ENCODE measurements at regions not wholly inside any gene's neighbourhood (a gene's known extent, or its start where the extent isn't known, plus 50 kb on each side); places are given as distances from the start of the nearest gene placed in this dataset.
"Not testable (repeated sequence)": the region's sequence is repeated elsewhere in the genome, so short reads cannot be mapped to it uniquely, and the experiment has no call there.

- DNase-seq, result no peak
Measured at GRCh38 chr1:60791226-60791625, 291.1 kb upstream of the NFIA start.

GRCh38 chr1:60773099-60773498 lies 309.3 kb upstream of the NFIA start:
- DNase-seq, result not testable (repeated sequence)

- DNase-seq, result no peak
Measured at GRCh38 chr1:60769082-60769481, 313.3 kb upstream of the NFIA start.

DNA sequence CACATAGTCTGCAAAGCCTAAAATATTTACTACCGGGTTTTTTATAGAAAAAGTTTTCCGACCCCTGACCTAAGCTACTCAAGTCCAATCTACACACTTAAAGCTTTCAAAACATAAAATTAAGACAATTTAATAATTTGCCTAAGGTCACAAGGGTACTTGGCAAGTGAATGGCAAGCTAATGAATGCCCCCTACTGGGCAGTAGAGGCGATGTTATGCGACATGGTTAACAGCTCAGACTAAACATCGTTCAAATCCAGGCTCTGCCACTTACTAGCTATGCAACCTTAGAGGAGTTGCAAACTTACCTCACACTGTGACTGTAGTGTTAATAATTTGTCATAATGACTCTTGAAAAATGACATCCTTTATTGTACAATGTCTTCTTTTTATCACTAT lies 317.2 kb upstream of the NFIA start:
- no peak for DNase-seq

DNA sequence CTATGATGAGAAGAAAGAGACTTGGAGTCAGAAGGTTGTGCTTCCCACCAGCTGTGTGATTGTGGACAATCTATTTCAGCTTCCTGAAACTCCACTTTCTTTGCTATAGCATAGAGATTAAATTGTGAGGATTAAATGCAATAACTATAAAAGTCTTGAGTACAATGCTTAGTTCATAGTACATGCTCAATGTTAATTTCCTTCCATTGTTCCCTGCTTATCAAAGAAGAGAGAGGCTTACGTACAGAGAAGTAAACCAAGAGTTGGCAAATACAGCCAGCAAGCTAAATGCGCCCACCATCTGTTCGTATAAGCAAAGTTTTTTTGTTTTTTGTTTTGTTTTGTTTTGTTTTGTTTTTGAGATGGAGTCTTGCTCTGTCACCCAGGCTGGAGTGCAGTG lies 317.9 kb upstream of the NFIA start:
- DNase-seq, result no peak

- no peak for DNase-seq
Measured at GRCh38 chr1:60763741-60764140, 318.6 kb upstream of the NFIA start.

- DNase-seq, result no peak
Measured at GRCh38 chr1:60762911-60763310, 319.4 kb upstream of the NFIA start.

DNA sequence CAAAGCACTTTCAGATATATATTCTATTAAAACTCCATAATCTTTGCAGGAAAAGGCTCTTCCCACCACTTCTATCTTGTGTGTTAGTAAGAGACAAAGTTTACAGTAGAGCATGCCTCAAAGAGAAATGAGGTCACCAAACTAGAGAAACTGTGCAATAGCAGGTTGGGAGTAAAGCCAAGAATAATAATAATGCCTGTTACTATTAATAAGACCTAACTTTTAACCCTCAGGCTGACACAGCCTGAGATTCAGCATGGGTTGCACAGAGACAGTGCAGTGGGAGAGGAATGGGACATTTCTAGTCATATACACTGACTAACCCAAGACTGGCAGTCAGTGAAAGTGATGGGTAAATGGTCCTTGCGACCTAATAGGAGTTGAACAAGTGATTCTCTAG lies 320.2 kb upstream of the NFIA start:
- no peak for DNase-seq

- DNase-seq, result no peak
Measured at GRCh38 chr1:60759291-60759690, 323.1 kb upstream of the NFIA start.

DNA sequence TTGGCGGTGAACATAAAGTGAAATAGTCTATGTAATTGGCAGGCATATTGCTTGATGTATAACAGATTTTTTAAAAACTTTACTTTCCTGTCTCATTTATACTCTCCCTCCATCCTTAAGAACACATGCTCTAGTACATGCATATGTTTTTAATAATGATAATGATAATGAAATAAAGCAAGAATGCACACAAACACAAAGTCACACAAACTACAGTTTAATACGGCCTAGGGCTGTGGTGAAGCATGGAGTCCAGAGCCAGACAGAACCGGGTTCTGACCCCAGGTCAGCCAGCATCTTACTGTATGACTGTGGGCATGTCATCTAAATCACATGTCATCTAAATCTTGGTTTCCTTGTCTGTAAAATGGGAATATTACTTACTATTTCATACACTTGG lies 324.9 kb upstream of the NFIA start:
- DNase-seq, result no peak

- DNase-seq, result no peak
Measured at GRCh38 chr1:60753036-60753900, 329.1 kb upstream of the NFIA start.

DNA sequence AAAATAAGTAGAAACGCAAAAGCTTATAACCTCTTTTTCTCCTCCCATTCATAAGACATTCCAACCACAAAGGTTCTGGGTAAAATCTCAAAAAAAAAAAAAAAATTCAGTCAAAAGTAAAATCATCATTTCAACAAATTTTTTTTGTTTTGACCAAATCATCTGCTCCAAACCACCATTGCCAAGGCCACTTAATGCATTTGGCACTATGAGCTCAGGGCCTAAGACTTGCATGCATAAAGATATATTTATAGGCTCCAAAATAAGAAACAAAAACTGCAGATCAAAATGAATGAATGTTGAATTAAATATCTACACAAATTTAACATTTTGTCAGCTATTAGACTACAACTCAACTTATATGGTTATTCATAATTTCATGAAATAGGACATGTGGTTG lies 331.1 kb upstream of the NFIA start:
- no peak for DNase-seq

DNA sequence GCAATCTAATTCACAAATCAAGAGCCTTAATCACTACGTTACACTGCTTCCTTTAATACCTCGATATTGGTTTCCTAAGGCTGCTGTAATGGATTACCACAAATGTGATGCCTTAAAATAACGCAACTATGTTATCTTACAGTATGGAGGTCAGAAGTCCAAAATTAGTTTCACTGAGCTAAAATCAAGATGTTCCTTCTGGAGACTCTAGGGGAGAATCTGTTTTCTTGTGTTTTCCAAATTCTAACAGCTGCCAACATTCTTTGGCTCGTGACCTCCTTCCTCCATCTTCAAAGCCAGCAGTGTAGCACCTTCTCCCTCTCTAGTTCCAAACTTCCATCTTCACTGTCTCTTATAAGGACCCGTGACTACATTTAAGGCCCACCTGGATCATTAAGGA lies 335.0 kb upstream of the NFIA start:
- DNase-seq, result no peak

DNA sequence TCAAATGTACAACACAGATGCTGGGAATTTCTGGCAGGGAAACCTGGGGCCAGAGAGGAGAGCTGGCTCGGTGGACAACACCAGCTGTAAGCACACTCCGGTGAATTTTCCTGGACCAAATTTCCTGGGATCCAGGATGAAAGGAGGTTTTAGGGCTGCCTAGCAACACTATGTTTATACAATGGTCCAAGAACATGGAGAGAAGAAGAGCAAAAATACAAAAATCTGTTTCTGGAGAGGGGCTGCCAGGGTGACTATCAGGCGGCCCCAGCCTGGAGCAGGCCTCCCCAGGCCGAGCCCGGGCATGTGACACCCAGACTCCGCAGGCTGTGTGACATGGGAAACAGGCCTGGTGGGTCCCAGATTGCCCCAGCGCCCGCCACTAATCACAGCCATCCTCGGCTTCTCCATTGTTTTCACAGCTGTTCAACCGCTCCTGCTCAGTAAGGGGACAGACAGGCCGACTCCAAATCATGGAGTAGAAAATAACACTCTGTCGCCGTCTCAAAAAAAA lies 336.0 kb upstream of the NFIA start:
- DNase-seq, result no peak

GRCh38 chr1:60745484-60745883 lies 336.9 kb upstream of the NFIA start:
- no peak for DNase-seq

DNA sequence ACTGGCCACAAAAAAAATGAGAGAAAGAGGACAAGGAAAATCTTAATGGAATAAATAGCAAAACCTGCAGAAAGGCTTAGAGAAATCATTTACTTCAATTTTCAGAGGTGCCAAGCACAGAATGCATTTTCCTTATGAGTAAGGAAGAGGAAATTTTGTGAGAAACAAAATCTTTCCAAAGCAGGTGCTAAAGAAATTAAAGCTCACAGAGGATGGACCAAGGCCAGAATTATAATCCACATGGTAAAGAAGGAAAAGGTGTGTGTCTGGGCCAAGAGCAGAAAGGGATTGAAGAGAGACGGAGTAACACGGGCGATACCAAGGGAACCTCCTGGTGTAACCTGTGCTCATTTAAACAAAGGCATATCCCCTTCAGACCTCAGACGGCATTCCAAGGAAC lies 340.0 kb upstream of the NFIA start:
- no peak for DNase-seq

DNA sequence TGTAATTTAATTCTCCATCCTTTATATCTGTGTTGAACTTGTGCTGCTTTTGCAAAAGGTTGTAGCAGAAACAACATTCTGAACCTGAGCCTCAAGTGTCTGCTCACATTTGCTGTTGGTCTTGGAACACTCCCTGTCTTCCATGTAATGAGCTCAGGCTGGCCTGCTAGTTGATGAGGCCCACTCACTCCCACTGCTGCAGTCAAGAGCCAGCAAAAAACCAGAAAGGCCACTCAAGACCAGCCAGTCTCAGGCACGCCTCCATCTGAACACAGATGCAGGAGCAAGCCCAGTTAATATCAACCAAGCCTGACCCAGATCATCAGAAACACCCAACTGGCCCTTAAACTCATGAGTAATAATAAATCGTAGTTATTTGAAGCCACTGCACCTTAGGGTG lies 342.2 kb upstream of the NFIA start:
- no peak for DNase-seq

- DNase-seq, result no peak
Measured at GRCh38 chr1:60739729-60740128, 342.6 kb upstream of the NFIA start.

DNA sequence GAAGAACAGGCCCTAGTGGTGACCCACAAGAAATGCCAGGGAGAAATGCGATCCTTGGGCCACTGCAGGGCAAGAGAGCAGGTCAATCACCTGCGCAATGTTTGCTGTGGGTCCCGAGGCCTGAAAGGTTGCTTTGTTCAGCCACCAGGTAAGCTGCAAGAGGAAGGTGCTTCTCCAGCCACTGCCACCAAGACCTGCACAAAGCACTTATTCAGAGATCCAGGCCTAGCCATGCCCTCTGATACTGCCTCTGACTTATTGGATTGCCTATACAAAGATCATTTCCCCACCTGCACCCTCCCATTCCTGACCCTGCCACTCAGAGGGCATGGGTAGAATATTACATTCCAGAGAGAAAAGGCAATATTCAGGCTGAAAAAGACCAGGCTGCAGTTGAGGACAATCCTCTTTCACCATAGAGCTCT lies 349.4 kb upstream of the NFIA start:
- DNase-seq, result no peak

GRCh38 chr1:60731321-60731720 lies 351.0 kb upstream of the NFIA start:
- DNase-seq, result no peak

- no peak for DNase-seq
Measured at GRCh38 chr1:60727552-60727951, 354.8 kb upstream of the NFIA start.

GRCh38 chr1:60716472-60716871 lies 365.9 kb upstream of the NFIA start:
- DNase-seq, result no peak

DNA sequence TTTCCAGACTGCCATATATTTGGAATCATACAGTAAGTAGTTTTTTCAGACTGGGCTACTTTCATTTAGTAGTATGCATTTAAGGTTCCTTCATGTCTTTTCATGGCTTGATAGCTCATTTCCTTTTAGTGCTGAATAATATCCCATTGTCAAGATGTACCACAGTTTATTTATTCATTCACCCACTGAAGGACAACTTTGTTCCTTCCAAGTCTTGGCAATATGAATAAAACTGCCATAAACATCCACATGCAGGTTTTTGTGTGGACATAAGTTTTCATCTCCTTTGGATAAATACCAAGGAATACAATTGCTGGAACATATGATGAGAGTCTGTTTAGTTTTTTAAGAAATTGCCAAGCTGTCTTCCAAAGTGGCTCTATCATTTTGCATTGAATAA lies 366.4 kb upstream of the NFIA start:
- DNase-seq, result no peak

DNA sequence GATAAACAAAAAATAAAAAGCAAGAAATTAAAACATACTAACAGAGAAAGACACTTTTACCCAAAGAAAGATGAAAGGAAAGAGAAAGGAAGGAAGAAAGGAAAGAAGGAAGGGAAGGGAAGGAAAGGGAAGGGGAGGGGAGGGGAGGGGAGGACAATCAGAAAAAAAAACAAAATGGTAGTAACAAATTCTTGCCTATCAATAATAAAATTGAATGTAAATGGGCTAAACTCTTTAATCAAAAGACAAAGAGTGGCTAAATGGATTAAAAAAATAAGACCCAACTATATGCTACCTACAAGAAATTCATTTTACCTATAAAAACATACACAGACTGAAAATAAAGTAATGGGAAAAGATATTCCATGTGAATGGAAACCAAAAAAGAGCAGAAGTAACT lies 372.9 kb upstream of the NFIA start:
- no peak for DNase-seq

DNA sequence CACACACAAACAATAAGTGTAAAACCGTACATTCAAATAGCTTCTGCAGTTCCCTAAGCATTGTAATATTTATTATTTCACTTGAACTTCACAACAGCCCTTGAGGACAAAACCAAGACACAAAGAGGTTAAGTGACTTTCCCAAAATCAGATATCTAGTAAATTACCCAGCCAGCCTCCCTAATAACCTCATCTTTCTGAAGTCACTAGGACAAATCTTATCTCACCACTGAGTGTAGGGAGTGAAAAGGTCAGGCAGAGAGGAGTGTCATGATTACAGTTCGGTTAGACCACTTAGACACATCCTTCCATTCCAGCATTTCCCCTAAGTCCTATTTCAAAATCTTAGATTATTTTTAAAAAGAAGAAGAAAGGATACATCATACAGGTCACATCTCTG lies 377.3 kb upstream of the NFIA start:
- no peak for DNase-seq
